ENCODE measurements at regions not wholly inside any gene's neighbourhood (a gene's known extent, or its start where the extent isn't known, plus 50 kb on each side); places are given as distances from the start of the nearest gene placed in this dataset.
"Not testable (repeated sequence)": the region's sequence is repeated elsewhere in the genome, so short reads cannot be mapped to it uniquely, and the experiment has no call there.

- DNase-seq = no peak
Measured at GRCh38 chr14:101634850-101635748, 73.8 kb downstream of the DIO3 start.

GRCh38 chr14:101635749-101636560 lies 74.7 kb downstream of the DIO3 start:
- DNase-seq = no peak

- DNase-seq = no peak
Measured at GRCh38 chr14:101639241-101639833, 78.0 kb downstream of the DIO3 start.

- DNase-seq = no peak
Measured at GRCh38 chr14:101643651-101644050, 82.4 kb downstream of the DIO3 start.

GRCh38 chr14:101654051-101654450 lies 92.8 kb downstream of the DIO3 start:
- DNase-seq = no peak

- DNase-seq = no peak
Measured at GRCh38 chr14:101657372-101657771, 96.1 kb downstream of the DIO3 start.

- peak; percentile 55 for DNase-seq
Measured at GRCh38 chr14:101665478-101666078, 95.9 kb upstream of the PPP2R5C start.

GRCh38 chr14:101666264-101666663 lies 95.2 kb upstream of the PPP2R5C start:
- DNase-seq = no peak

- DNase-seq = no peak
Measured at GRCh38 chr14:101669629-101670028, 91.9 kb upstream of the PPP2R5C start.

GRCh38 chr14:101673873-101674272 lies 87.6 kb upstream of the PPP2R5C start:
- no peak for DNase-seq

- DNase-seq = not testable (repeated sequence)
Measured at GRCh38 chr14:101675835-101676234, 85.7 kb upstream of the PPP2R5C start.

- DNase-seq = not testable (repeated sequence)
Measured at GRCh38 chr14:101677912-101678327, 83.6 kb upstream of the PPP2R5C start.

- no peak for DNase-seq
Measured at GRCh38 chr14:101681795-101682194, 79.7 kb upstream of the PPP2R5C start.

- DNase-seq = no peak
Measured at GRCh38 chr14:101683365-101683764, 78.1 kb upstream of the PPP2R5C start.

- peak; percentile 66 for DNase-seq
Measured at GRCh38 chr14:101687756-101688546, 73.6 kb upstream of the PPP2R5C start.

GRCh38 chr14:101689039-101689501 lies 72.4 kb upstream of the PPP2R5C start:
- DNase-seq = no peak

- not testable (repeated sequence) for DNase-seq
Measured at GRCh38 chr14:101689966-101690365, 71.5 kb upstream of the PPP2R5C start.

- DNase-seq = no peak
Measured at GRCh38 chr14:101695659-101696058, 65.8 kb upstream of the PPP2R5C start.

- no peak for DNase-seq
Measured at GRCh38 chr14:101704140-101704539, 57.4 kb upstream of the PPP2R5C start.

- DNase-seq = no peak
Measured at GRCh38 chr14:101705733-101706508, 55.6 kb upstream of the PPP2R5C start.

- no peak for DNase-seq
Measured at GRCh38 chr14:101706509-101707067, 54.9 kb upstream of the PPP2R5C start.

Measured in RPMI8226 (cell line).